ENCODE measurements at regions not wholly inside any gene's neighbourhood (a gene's known extent, or its start where the extent isn't known, plus 50 kb on each side); places are given as distances from the start of the nearest gene placed in this dataset.

DNA sequence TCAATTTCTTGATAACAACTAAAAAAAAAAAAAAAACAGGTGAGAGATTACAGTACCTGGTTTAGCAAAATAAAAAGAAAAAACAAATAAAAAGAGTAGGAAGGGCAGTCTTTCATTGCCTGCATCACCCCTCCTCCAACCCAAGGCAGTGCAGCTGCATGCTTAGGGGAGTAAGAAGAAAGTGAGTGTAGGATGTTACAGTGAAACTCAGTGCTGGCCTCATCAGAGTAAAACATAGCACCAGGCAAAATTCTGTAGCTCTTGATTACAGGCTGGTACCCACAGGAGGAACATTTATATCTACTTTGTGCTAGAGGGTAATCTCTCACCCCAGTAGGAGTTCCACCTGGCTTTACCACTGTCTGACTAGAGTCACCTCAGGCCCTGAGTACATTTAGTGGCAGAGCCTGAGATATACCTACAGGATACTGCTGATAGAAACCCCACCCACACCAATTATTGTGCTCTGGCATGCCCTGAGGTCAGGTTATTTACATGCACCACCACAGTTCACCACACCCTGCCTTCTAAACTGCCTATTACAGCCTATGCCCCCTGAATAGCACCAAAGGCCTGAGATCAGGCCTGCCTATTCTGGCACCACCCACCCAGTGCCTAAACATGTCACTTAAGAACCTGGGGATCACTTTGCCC lies 241.6 kb downstream of the PAPSS1 start:
- H3K9me3 ChIP-seq (ENCODE audit: control insufficient read depth, insufficient read depth, low read length), result no peaks in the 10 kb centered on the region; the same call in 1 of the 2 replicates
- ChIA-PET CTCF (no interaction called here), POLR2A (ENCODE audit: unreplicated experiment) (no interaction called here)
- no peak overlapping the region for H4K5ac ChIP-seq (ENCODE audit: low read depth, low read length)
- no peaks in the 10 kb centered on the region for H3K36me3 ChIP-seq (ENCODE audit: control insufficient read depth, insufficient read depth, low read length)
- no peaks in the 10 kb centered on the region for H3K4me1 ChIP-seq (ENCODE audit: control insufficient read depth, insufficient read depth, low read length)
- no peak overlapping the region for H4K8ac ChIP-seq (ENCODE audit: low read depth in 2 of 2, low read length in 2 of 2)
- H3K79me1 ChIP-seq (ENCODE audit: low read depth in 1 of 2, low read length in 2 of 2), result no peaks in the 10 kb centered on the region
- H3K4me3 ChIP-seq (ENCODE audit: insufficient read depth, low read depth, low read length), result no peak overlapping the region
- H3K4me2 ChIP-seq (ENCODE audit: low read depth, low read length), result no peak overlapping the region
- BruUV-seq (replicated peaks), result no TSS peak
- no peaks in the 10 kb centered on the region for H4K20me1 ChIP-seq (ENCODE audit: insufficient read depth, low read length)
- in situ Hi-C loops (cut with MboI; ENCODE audit: low sequenced_read_pairs) (no loop called here), intact Hi-C loops (cut with micrococcal nuclease) (no loop called here), dilution Hi-C loops (cut with HindIII; ENCODE audit: low sequenced_read_pairs, unreplicated experiment) (no loop called here)
- no peaks in the 10 kb centered on the region for H3K27me3 ChIP-seq (ENCODE audit: control insufficient read depth, insufficient read depth, low read length)
- no peak overlapping the region for H3K9ac ChIP-seq (ENCODE audit: low read depth, low read length)
- no peak overlapping the region for H2BK5ac ChIP-seq (ENCODE audit: low read depth, low read length, poor library complexity, severe bottlenecking)
- DNase-seq (no peak), ATAC-seq (ENCODE audit: low read depth) (no peak)
- H3K18ac ChIP-seq (ENCODE audit: low read depth, low read length), result no peak overlapping the region
- no peak overlapping the region for H2AK5ac ChIP-seq (ENCODE audit: low read depth, low read length)
- TF ChIP-seq CEBPB (IDR thresholded peaks at IDR 0.05; ENCODE audit: low read depth, low read length), result no peak
- TF ChIP-seq POLR2A (IDR thresholded peaks at IDR 0.05; ENCODE audit: low read depth, low read length), result no peak
- no peak for TF ChIP-seq BHLHE40 (IDR thresholded peaks at IDR 0.05; ENCODE audit: low read depth, low read length)
- TF ChIP-seq FOS (IDR thresholded peaks at IDR 0.05; ENCODE audit: low read depth, low read length), result no peak
- TF ChIP-seq, protein P1, sequence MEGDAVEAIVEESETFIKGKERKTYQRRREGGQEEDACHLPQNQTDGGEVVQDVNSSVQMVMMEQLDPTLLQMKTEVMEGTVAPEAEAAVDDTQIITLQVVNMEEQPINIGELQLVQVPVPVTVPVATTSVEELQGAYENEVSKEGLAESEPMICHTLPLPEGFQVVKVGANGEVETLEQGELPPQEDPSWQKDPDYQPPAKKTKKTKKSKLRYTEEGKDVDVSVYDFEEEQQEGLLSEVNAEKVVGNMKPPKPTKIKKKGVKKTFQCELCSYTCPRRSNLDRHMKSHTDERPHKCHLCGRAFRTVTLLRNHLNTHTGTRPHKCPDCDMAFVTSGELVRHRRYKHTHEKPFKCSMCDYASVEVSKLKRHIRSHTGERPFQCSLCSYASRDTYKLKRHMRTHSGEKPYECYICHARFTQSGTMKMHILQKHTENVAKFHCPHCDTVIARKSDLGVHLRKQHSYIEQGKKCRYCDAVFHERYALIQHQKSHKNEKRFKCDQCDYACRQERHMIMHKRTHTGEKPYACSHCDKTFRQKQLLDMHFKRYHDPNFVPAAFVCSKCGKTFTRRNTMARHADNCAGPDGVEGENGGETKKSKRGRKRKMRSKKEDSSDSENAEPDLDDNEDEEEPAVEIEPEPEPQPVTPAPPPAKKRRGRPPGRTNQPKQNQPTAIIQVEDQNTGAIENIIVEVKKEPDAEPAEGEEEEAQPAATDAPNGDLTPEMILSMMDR (conservative IDR thresholded peaks at IDR 0.05; ENCODE audit: low read depth, low read length), result no peak
- TF ChIP-seq RCOR1 (IDR thresholded peaks at IDR 0.05; ENCODE audit: insufficient replicate concordance, low read length), result no peak
- TF ChIP-seq SMC3 (IDR thresholded peaks at IDR 0.05; ENCODE audit: low read depth, low read length), result no peak
- TF ChIP-seq RFX5 (IDR thresholded peaks at IDR 0.05; ENCODE audit: low read depth, low read length), result no peak
- TF ChIP-seq, protein P2, sequence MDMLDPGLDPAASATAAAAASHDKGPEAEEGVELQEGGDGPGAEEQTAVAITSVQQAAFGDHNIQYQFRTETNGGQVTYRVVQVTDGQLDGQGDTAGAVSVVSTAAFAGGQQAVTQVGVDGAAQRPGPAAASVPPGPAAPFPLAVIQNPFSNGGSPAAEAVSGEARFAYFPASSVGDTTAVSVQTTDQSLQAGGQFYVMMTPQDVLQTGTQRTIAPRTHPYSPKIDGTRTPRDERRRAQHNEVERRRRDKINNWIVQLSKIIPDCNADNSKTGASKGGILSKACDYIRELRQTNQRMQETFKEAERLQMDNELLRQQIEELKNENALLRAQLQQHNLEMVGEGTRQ (IDR thresholded peaks at IDR 0.05; ENCODE audit: low read depth, low read length), result no peak
- TF ChIP-seq MXI1 (IDR thresholded peaks at IDR 0.05; ENCODE audit: borderline replicate concordance, low read depth, low read length), result no peak
- TF ChIP-seq MAZ (IDR thresholded peaks at IDR 0.05; ENCODE audit: borderline replicate concordance, low read depth, low read length), result no peak
- no peak for TF ChIP-seq NFE2L2 (IDR thresholded peaks at IDR 0.05; ENCODE audit: low read depth, low read length)
- TF ChIP-seq MAFK (IDR thresholded peaks at IDR 0.05; ENCODE audit: low read depth, low read length), result no peak
- no peak overlapping the region for H2AFZ ChIP-seq (replicated peaks; ENCODE audit: low read length, poor library complexity)
- H2BK120ac ChIP-seq (ENCODE audit: low read depth, low read length), result no peak overlapping the region
- no peak overlapping the region for H3K23ac ChIP-seq (ENCODE audit: low read depth, low read length)
- H2BK20ac ChIP-seq (ENCODE audit: low read depth, low read length), result no peak overlapping the region
- no peak overlapping the region for H4K91ac ChIP-seq (ENCODE audit: insufficient read depth, low read depth, low read length)
- H2BK15ac ChIP-seq (ENCODE audit: low read depth, low read length), result no peak overlapping the region
- H3K14ac ChIP-seq (replicated peaks; ENCODE audit: low read depth, low read length), result no peak overlapping the region
- H3K9me1 ChIP-seq (ENCODE audit: insufficient read depth, low read length), result no peaks in the 10 kb centered on the region
- no peak overlapping the region for H3K4ac ChIP-seq (ENCODE audit: low read depth, low read length)
- H3K56ac ChIP-seq (ENCODE audit: extremely low read depth, insufficient read depth, low read length), result no peak overlapping the region
- H3K27ac ChIP-seq (ENCODE audit: insufficient read depth, low read length), result no peak overlapping the region
- no peak overlapping the region for H2AK9ac ChIP-seq (replicated peaks; ENCODE audit: low read depth, low read length, poor library complexity)
